ENCODE measurements at regions not wholly inside any gene's neighbourhood (a gene's known extent, or its start where the extent isn't known, plus 50 kb on each side); places are given as distances from the start of the nearest gene placed in this dataset.

- no peak for TF ChIP-seq GLMP (CRISPR knock-in tag; IDR thresholded peaks at IDR 0.05; ENCODE audit: borderline replicate concordance)
- peak; percentile 62 for TF ChIP-seq THAP11 (CRISPR knock-in tag; IDR thresholded peaks at IDR 0.05)
- TF ChIP-seq SAFB2 (CRISPR knock-in tag; IDR thresholded peaks at IDR 0.05; ENCODE audit: borderline replicate concordance, low read depth) = no peak
Observed at GRCh38 chr10:63010203-63010602, 122.9 kb upstream of the NRBF2 start (continued).

- no peaks in the 10 kb centered on the region for H3K36me3 ChIP-seq (replicated peaks in 1 of 2; ENCODE audit: control insufficient read depth in 1 of 2, insufficient read depth in 2 of 2, low read length in 2 of 2)
- no peak for FAIRE-seq
- no TSS peak for BruUV-seq (replicated peaks)
- H3K27ac ChIP-seq (ENCODE audit: extremely low read length, insufficient read depth, low read length) = no peak overlapping the region
- no peak for ATAC-seq
- TF ChIP-seq U2AF2 (IDR thresholded peaks at IDR 0.05; ENCODE audit: low read depth, low read length) (no peak), RARA (CRISPR knock-in tag; IDR thresholded peaks at IDR 0.05) (no peak), ZNF761 (CRISPR knock-in tag; conservative IDR thresholded peaks at IDR 0.05) (no peak), ZNF12 (CRISPR knock-in tag; IDR thresholded peaks at IDR 0.05) (no peak), ZNF296 (CRISPR knock-in tag; conservative IDR thresholded peaks at IDR 0.05) (no peak)
- in situ Hi-C loops (cut with HindIII; ENCODE audit: extremely low pct_ligation_motif_present, low pct_unique_long_range_greater_than_20kb) = no loop called here
- intact Hi-C loops (cut with micrococcal nuclease; ENCODE audit: unreplicated experiment) = no loop called here
- no peak overlapping the region for H2AFZ ChIP-seq (ENCODE audit: low read length)
- H3K4me1 ChIP-seq (ENCODE audit: insufficient read depth, low read length) = no peaks in the 10 kb centered on the region
- H3K4me2 ChIP-seq (ENCODE audit: low read depth, low read length) = no peak overlapping the region
- no peak overlapping the region for H3K9ac ChIP-seq (ENCODE audit: insufficient read depth, low read depth, low read length)
- no peaks in the 10 kb centered on the region; a peak in 1 of 5 replicates for H3K27me3 ChIP-seq (ENCODE audit: control insufficient read depth in 1 of 2, insufficient read depth in 2 of 2, low read length in 2 of 2)
- POLR2A ChIA-PET = no interaction called here
- DNase-seq (ENCODE audit: low spot score) = no peak
- CTCF ChIA-PET (ENCODE audit: low intra/inter-chr PET ratio, low total read pairs) = no interaction called here
- H3K9me3 ChIP-seq (ENCODE audit: low read length) = no peaks in the 10 kb centered on the region
- no peaks in the 10 kb centered on the region for H4K20me1 ChIP-seq (ENCODE audit: insufficient read depth, low read length)
- H3K79me2 ChIP-seq (ENCODE audit: insufficient read depth, low read length) = no peaks in the 10 kb centered on the region
- no peak overlapping the region for H3K4me3 ChIP-seq (replicated peaks in 1 of 3; ENCODE audit: insufficient read depth in 1 of 3, low read depth in 2 of 3, low read length in 3 of 3)
Observed at GRCh38 chr10:63008491-63008890, 124.6 kb upstream of the NRBF2 start.

GRCh38 chr10:63007112-63007511, 126.0 kb upstream of the NRBF2 start:
- ChIA-PET POLR2A (no interaction called here), CTCF (ENCODE audit: low intra/inter-chr PET ratio, low total read pairs) (no interaction called here)
- Histone ChIP-seq H2AFZ (ENCODE audit: low read length) (no peak overlapping the region), H3K27ac (ENCODE audit: extremely low read length, insufficient read depth, low read length) (no peak overlapping the region), H3K4me1 (ENCODE audit: insufficient read depth, low read length) (no peaks in the 10 kb centered on the region), H3K36me3 (replicated peaks in 1 of 2; ENCODE audit: control insufficient read depth in 1 of 2, insufficient read depth in 2 of 2, low read length in 2 of 2) (no peaks in the 10 kb centered on the region), H3K27me3 (ENCODE audit: control insufficient read depth in 1 of 2, insufficient read depth in 2 of 2, low read length in 2 of 2) (no peaks in the 10 kb centered on the region; a peak in 1 of 5 replicates), H3K9me3 (ENCODE audit: low read length) (no peaks in the 10 kb centered on the region), H4K20me1 (ENCODE audit: insufficient read depth, low read length) (no peaks in the 10 kb centered on the region), H3K4me2 (ENCODE audit: low read depth, low read length) (no peak overlapping the region), H3K4me3 (replicated peaks in 1 of 3; ENCODE audit: insufficient read depth in 1 of 3, low read depth in 2 of 3, low read length in 3 of 3) (no peak overlapping the region), H3K9ac (ENCODE audit: insufficient read depth, low read depth, low read length) (no peak overlapping the region), H3K79me2 (ENCODE audit: insufficient read depth, low read length) (no peaks in the 10 kb centered on the region)
- intact Hi-C loops (cut with micrococcal nuclease; ENCODE audit: unreplicated experiment) (no loop called here), in situ Hi-C loops (cut with HindIII; ENCODE audit: extremely low pct_ligation_motif_present, low pct_unique_long_range_greater_than_20kb) (no loop called here)
- BruUV-seq (replicated peaks) = no TSS peak
- 51% methylated on average over 9 of the region's 9 CpGs for WGBS (ENCODE audit: low lambda C conversion rate)
- ATAC-seq (no peak), DNase-seq (ENCODE audit: low spot score) (no peak), FAIRE-seq (no peak)
- no peak for TF ChIP-seq ESRRA (CRISPR knock-in tag; IDR thresholded peaks at IDR 0.05; ENCODE audit: low read depth)
- TF ChIP-seq CTCF (CRISPR knock-in tag; IDR thresholded peaks at IDR 0.05) = no peak
- TF ChIP-seq SRY (CRISPR knock-in tag; IDR thresholded peaks at IDR 0.05) = no peak
- no peak for TF ChIP-seq ARID4A (CRISPR knock-in tag; IDR thresholded peaks at IDR 0.05; ENCODE audit: borderline replicate concordance)
